Endothelial cell of umbilical vein (primary cell): ENCODE measurements at regions not wholly inside any gene's neighbourhood (a gene's known extent, or its start where the extent isn't known, plus 50 kb on each side); places are given as distances from the start of the nearest gene placed in this dataset.

Source experiments
- BruUV-seq: library from RNA; stranded (reverse); fragments of 400-500 nt; replicated peaks from 2 replicates; lab custom pipeline; 2021; lab: Mats Ljungman, UMichigan
- CTCF ChIA-PET: fragments of 300-600, 350-600 bp; sonication (Branson Sonifier 250); formaldehyde crosslinking; loops from one replicate; lab custom pipeline; 2021; ENCODE audit warnings: antibody characterized with exemption, inconsistent platforms; lab: Charles Lee
- POLR2A ChIA-PET: fragments of 300-600, 350-600 bp; sonication (Branson Sonifier 250); formaldehyde crosslinking; loops from one replicate; lab custom pipeline; 2021; ENCODE audit warnings: antibody characterized with exemption, inconsistent platforms; lab: Charles Lee
- DNase-seq: peaks from one replicate; pipeline ENCODE4 v3.0.0-alpha.2; 2011; ENCODE audit warnings: low read depth, low spot score
- FAIRE-seq: peaks from 2 replicates; lab custom pipeline; 2011; peaks lifted over from hg19 to GRCh38; lab: Jason Lieb, UNC
- H2AFZ ChIP-seq: 2 replicates; pipeline ENCODE4 v1.6.0; 2012; ENCODE audit warnings: low read depth, low read length, control low read depth, inconsistent platforms
- H3K27ac ChIP-seq: 2 replicates; pipeline ENCODE4 v1.5.1; 2011; ENCODE audit warnings: low read depth, mild to moderate bottlenecking, control low read depth, low read length, moderate library complexity; ENCODE audit not compliant: insufficient read depth
- H3K27me3 ChIP-seq, 2 experiments: 2 replicates each; pipeline versions ENCODE4 v1.6.0 to v1.6.1; 2011; ENCODE audit warnings: low read length in 2 of 2, mixed read lengths in 1 of 2; ENCODE audit not compliant: control insufficient read depth in 2 of 2, insufficient read depth in 2 of 2
- H3K36me3 ChIP-seq, 2 experiments: 2 replicates in 1 of 2; 3 replicates in 1 of 2; pipeline ENCODE4 v1.5.1; 2011; ENCODE audit warnings: low read length in 2 of 2, mild to moderate bottlenecking in 1 of 2, moderate library complexity in 1 of 2; ENCODE audit not compliant: control insufficient read depth in 2 of 2, insufficient read depth in 2 of 2; ENCODE audit errors: extremely low read depth in 1 of 2
- H3K4me1 ChIP-seq: 3 replicates; pipeline ENCODE4 v1.5.1; 2011; ENCODE audit warnings: mild to moderate bottlenecking, low read length; ENCODE audit not compliant: control insufficient read depth, insufficient read depth; ENCODE audit errors: extremely low read depth
- H3K4me2 ChIP-seq: 2 replicates; pipeline ENCODE4 v1.6.1; 2011; ENCODE audit warnings: low read length, control low read depth, mixed read lengths; ENCODE audit not compliant: insufficient read depth
- H3K4me3 ChIP-seq, 3 experiments: fragments of 200-600 bp in 1 of 3; sonication (generic), shearing (Covaris generic) in 1 of 3; replicated peaks in 1 of 3; 2 replicates each; pipeline ENCODE4 v1.5.1; 2011 to 2016; ENCODE audit warnings: control low read depth in 3 of 3, low read length in 3 of 3, mild to moderate bottlenecking in 2 of 3, inconsistent platforms in 1 of 3, low read depth in 1 of 3, moderate library complexity in 1 of 3; ENCODE audit not compliant: insufficient read depth in 1 of 3
- H3K79me2 ChIP-seq: 2 replicates; pipeline ENCODE4 v1.6.0; 2012; ENCODE audit warnings: low read length, inconsistent platforms; ENCODE audit not compliant: control insufficient read depth, insufficient read depth
- H3K9ac ChIP-seq: replicated peaks from 2 replicates; pipeline ENCODE3; 2011; ENCODE audit warnings: low read length, control low read depth; ENCODE audit not compliant: insufficient read depth; ENCODE audit errors: extremely low read depth
- H3K9me1 ChIP-seq: replicated peaks from 3 replicates; pipeline ENCODE4 v1.6.0; 2011; ENCODE audit warnings: mild to moderate bottlenecking, low read length; ENCODE audit not compliant: control insufficient read depth, insufficient read depth; ENCODE audit errors: extremely low read depth
- H3K9me3 ChIP-seq: replicated peaks from 2 replicates; pipeline ENCODE4 v1.5.1; 2012; ENCODE audit warnings: low read length, inconsistent platforms; ENCODE audit not compliant: control insufficient read depth, insufficient read depth
- H4K20me1 ChIP-seq: replicated peaks from 2 replicates; pipeline ENCODE3; 2011; ENCODE audit warnings: mild to moderate bottlenecking, low read length; ENCODE audit not compliant: control insufficient read depth, insufficient read depth; ENCODE audit errors: extremely low read depth
- CTCF ChIP-seq, 2 donors: IDR thresholded peaks; 1 replicate in 1 of 2; 2 replicates in 1 of 2; pipeline ENCODE4 v1.5.1; 2011; ENCODE audit warnings: low read length in 2 of 2, mild to moderate bottlenecking in 2 of 2, moderate library complexity in 2 of 2, control low read depth in 1 of 2, inconsistent platforms in 1 of 2, low read depth in 1 of 2; ENCODE audit not compliant: insufficient read depth in 1 of 2; ENCODE audit errors: extremely low read depth in 1 of 2
- EZH2 ChIP-seq: IDR thresholded peaks from 2 replicates; pipeline ENCODE4 v1.6.1; 2012; ENCODE audit warnings: borderline replicate concordance, low read depth, mild to moderate bottlenecking, moderate library complexity, low read length, inconsistent platforms; ENCODE audit not compliant: severe bottlenecking
- GATA2 ChIP-seq: IDR thresholded peaks from 2 replicates; pipeline ENCODE4 v1.7.0; 2011; ENCODE audit warnings: low read depth, mild to moderate bottlenecking, moderate library complexity, mixed read lengths, low read length; ENCODE audit not compliant: insufficient read length, insufficient read depth
- JUN ChIP-seq: IDR thresholded peaks from 2 replicates; pipeline ENCODE4 v1.6.1; 2011; ENCODE audit warnings: borderline replicate concordance, low read depth; ENCODE audit not compliant: insufficient read length, insufficient read depth
- MYC ChIP-seq: IDR thresholded peaks from one replicate; pipeline ENCODE4 v1.6.1; 2011; ENCODE audit warnings: mild to moderate bottlenecking, low read depth, low read length
- POLR2A ChIP-seq: IDR thresholded peaks from 2 replicates; pipeline ENCODE4 v1.6.1; 2012; ENCODE audit warnings: low read depth, mild to moderate bottlenecking, control low read depth, low read length
- POLR2AphosphoS5 ChIP-seq: IDR thresholded peaks from 2 replicates; pipeline ENCODE4 v1.6.1; 2012; ENCODE audit warnings: low read depth, mild to moderate bottlenecking, control low read depth, low read length, moderate library complexity; ENCODE audit not compliant: insufficient read depth
- dilution Hi-C: fragments of 300-500 bp; cut with MboI; formaldehyde crosslinking; loops from one replicate; pipeline ENCODE4 v1.15.0; 2019; ENCODE audit warnings: low sequenced_read_pairs; ENCODE audit not compliant: extremely low pct_ligation_motif_present
- intact Hi-C: fragments of 100-400 bp; cut with micrococcal nuclease; formaldehyde crosslinking; loops from one replicate; pipeline ENCODE4 v1.10.0; 2022

DNA sequence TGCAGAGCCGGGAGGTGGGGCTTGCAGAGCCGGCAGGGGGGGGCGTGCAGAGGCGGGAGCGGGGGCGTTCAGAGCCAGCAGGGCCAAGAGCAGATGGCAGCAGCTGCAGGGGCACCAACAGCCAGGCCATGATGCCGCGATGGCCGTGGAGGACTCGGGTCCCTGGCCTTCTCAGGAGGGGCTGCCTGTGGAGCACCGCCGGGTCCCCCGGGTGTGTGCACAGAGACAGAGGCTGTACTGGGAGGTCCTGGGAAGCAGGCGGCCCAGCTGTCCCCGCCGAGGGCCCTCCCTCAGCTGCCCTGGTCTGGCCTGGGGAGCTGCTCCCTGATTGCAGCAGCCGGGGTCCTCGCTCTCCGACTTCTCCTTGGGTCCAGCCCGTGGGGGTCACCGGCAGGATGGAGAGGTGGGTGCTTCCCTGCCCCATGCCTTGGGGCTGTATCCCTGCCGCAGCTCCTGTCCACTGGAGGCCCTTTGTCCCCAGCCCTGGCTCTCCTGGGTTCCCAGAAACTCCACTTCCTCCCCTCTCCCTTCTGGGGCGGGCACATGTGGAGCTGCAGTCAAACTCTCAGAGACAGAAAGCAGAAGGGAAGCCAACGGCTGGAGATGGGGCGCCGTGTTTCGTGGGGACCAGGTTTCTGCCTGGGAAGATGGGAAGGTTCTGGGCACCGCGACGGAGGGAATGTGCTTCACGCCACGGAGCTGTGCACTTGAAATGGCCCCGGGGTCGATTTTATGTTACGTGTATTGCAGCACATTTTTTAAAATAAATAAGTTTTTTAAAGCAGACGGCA is 75.8 kb upstream of the GALNT9 start:
- no peaks in the 10 kb centered on the region for H3K36me3 ChIP-seq
- no peak overlapping the region for H2AFZ ChIP-seq
- ChIA-PET CTCF (interaction anchor here (0.6 to 2.1 kb wide), 2 partner anchors 9 to 251 kb away, joined by 3 to 7 read pairs; no protein-coding TSS in a partner anchor), POLR2A (no interaction called here)
- DNase-seq (no peak), FAIRE-seq (no peak)
- no peaks in the 10 kb centered on the region for H3K9me3 ChIP-seq
- no peaks in the 10 kb centered on the region for H3K79me2 ChIP-seq
- intact Hi-C loops (no loop called here), dilution Hi-C loops (no loop called here)
- no peak for TF ChIP-seq POLR2AphosphoS5
- TF ChIP-seq MYC, result no peak
- TF ChIP-seq EZH2, result no peak
- no peak for TF ChIP-seq JUN
- no peak for TF ChIP-seq POLR2A
- no peak for TF ChIP-seq CTCF (IDR thresholded peaks at IDR 0.05; ENCODE audit: extremely low read depth in 1 of 2, insufficient read depth in 1 of 2, low read depth in 1 of 2, low read length in 2 of 2)
- TF ChIP-seq GATA2, result no peak
- BruUV-seq, result no TSS peak
- no peak overlapping the region for H3K27ac ChIP-seq
- no peak overlapping the region for H3K4me3 ChIP-seq
- H3K4me2 ChIP-seq, result no peak overlapping the region
- H3K27me3 ChIP-seq, result peaks cover 0 to 5% of the 10 kb centered on the region in 2 experiments
- H4K20me1 ChIP-seq, result no peaks in the 10 kb centered on the region
- no peaks in the 10 kb centered on the region for H3K9me1 ChIP-seq
- H3K9ac ChIP-seq, result no peak overlapping the region
- H3K4me1 ChIP-seq, result no peaks in the 10 kb centered on the region
